Hepatocyte (in vitro differentiated cells): ENCODE measurements at regions not wholly inside any gene's neighbourhood (a gene's known extent, or its start where the extent isn't known, plus 50 kb on each side); places are given as distances from the start of the nearest gene placed in this dataset.

Experiments used
- EZH2 ChIP-seq: fragments of 200-600 bp; sonication (generic); IDR thresholded peaks from 2 replicates; pipeline ENCODE4 v1.6.1; 2016; ENCODE audit warnings: antibody characterized with exemption, mild to moderate bottlenecking, borderline replicate concordance
- EZH2phosphoT487 ChIP-seq: fragments of 200-600 bp; sonication (generic); IDR thresholded peaks from one replicate; pipeline ENCODE4 v1.6.1; 2018; ENCODE audit warnings: antibody characterized with exemption, mild to moderate bottlenecking, low read depth, moderate library complexity; ENCODE audit not compliant: unreplicated experiment, severe bottlenecking
- TF ChIP-seq, protein P1 (sequence below): fragments of 200-600 bp; sonication (generic); IDR thresholded peaks from 2 replicates; pipeline ENCODE4 v1.5.1; 2016; ENCODE audit warnings: antibody characterized with exemption, mild to moderate bottlenecking; ENCODE audit not compliant: poor library complexity

DNA sequence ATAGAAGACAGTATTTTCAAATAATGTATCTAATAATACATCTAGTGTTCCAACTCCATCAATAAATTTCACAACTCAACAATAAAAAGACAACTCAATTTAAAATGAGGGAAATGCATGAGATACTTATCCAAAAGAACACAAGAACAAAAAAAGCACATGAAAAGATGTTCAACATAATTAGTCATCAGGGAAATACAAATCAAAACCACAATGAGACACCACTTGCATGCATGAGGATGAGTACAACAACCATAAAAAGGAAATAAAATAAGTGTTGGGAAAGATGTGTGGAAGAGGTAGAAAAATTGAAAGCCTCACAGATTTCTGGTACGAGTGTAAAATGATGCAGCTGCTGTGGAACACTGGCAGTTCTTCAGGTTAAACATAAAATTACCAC is 111.6 kb upstream of the PTPRZ1 start:
- TF ChIP-seq EZH2phosphoT487 (no peak), EZH2 (no peak)
- TF ChIP-seq, protein P1, sequence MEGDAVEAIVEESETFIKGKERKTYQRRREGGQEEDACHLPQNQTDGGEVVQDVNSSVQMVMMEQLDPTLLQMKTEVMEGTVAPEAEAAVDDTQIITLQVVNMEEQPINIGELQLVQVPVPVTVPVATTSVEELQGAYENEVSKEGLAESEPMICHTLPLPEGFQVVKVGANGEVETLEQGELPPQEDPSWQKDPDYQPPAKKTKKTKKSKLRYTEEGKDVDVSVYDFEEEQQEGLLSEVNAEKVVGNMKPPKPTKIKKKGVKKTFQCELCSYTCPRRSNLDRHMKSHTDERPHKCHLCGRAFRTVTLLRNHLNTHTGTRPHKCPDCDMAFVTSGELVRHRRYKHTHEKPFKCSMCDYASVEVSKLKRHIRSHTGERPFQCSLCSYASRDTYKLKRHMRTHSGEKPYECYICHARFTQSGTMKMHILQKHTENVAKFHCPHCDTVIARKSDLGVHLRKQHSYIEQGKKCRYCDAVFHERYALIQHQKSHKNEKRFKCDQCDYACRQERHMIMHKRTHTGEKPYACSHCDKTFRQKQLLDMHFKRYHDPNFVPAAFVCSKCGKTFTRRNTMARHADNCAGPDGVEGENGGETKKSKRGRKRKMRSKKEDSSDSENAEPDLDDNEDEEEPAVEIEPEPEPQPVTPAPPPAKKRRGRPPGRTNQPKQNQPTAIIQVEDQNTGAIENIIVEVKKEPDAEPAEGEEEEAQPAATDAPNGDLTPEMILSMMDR = no peak
